Mesothelial cell of epicardium (in vitro differentiated cells): ENCODE measurements at regions not wholly inside any gene's neighbourhood (a gene's known extent, or its start where the extent isn't known, plus 50 kb on each side); places are given as distances from the start of the nearest gene placed in this dataset.
A peak's percentile ranks its signal among the peaks of the same experiment; 100 is the strongest.

Experiments
- DNase-seq, 2 experiments: peaks; one replicate each; pipeline ENCODE4 v3.0.0; 2021; ENCODE audit warnings: low spot score in 2 of 2; ENCODE audit not compliant: unreplicated experiment in 2 of 2
- H3K27ac Mint-ChIP-seq: 2 replicates; pipeline ENCODE4 v1.8.0; 2021; ENCODE audit warnings: mixed read lengths
- H3K27me3 Mint-ChIP-seq: 2 replicates; pipeline ENCODE4 v1.8.0; 2021; ENCODE audit warnings: low read depth, mixed read lengths
- H3K36me3 Mint-ChIP-seq: 2 replicates; pipeline ENCODE4 v1.8.0; 2021; ENCODE audit warnings: mixed read lengths
- H3K4me1 Mint-ChIP-seq: 2 replicates; pipeline ENCODE4 v1.8.0; 2021; ENCODE audit warnings: mixed read lengths
- H3K4me3 Mint-ChIP-seq: 2 replicates; pipeline ENCODE4 v1.8.0; 2021; ENCODE audit warnings: mild to moderate bottlenecking, moderate library complexity, mixed read lengths
- H3K9me3 Mint-ChIP-seq: 2 replicates; pipeline ENCODE4 v1.8.0; 2021; ENCODE audit warnings: mixed read lengths
- TF ChIP-seq, protein P1 (sequence below): fragments of 200-600 bp; sonication (generic); IDR thresholded peaks from one replicate; pipeline ENCODE4 v1.5.0; 2021; ENCODE audit warnings: antibody characterized with exemption; ENCODE audit not compliant: unreplicated experiment

- no peaks in the 10 kb centered on the region for H3K36me3 Mint-ChIP-seq
- no peak overlapping the region for H3K27ac Mint-ChIP-seq
- H3K27me3 Mint-ChIP-seq: no peaks in the 10 kb centered on the region
- TF ChIP-seq, protein P1, sequence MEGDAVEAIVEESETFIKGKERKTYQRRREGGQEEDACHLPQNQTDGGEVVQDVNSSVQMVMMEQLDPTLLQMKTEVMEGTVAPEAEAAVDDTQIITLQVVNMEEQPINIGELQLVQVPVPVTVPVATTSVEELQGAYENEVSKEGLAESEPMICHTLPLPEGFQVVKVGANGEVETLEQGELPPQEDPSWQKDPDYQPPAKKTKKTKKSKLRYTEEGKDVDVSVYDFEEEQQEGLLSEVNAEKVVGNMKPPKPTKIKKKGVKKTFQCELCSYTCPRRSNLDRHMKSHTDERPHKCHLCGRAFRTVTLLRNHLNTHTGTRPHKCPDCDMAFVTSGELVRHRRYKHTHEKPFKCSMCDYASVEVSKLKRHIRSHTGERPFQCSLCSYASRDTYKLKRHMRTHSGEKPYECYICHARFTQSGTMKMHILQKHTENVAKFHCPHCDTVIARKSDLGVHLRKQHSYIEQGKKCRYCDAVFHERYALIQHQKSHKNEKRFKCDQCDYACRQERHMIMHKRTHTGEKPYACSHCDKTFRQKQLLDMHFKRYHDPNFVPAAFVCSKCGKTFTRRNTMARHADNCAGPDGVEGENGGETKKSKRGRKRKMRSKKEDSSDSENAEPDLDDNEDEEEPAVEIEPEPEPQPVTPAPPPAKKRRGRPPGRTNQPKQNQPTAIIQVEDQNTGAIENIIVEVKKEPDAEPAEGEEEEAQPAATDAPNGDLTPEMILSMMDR: no peak
- no peaks in the 10 kb centered on the region for H3K9me3 Mint-ChIP-seq
- no peak for DNase-seq
- H3K4me3 Mint-ChIP-seq: no peak overlapping the region
- H3K4me1 Mint-ChIP-seq: no peaks in the 10 kb centered on the region
Observed at GRCh38 chr1:103348136-103348535, 177.4 kb upstream of the RNPC3 start.

DNA sequence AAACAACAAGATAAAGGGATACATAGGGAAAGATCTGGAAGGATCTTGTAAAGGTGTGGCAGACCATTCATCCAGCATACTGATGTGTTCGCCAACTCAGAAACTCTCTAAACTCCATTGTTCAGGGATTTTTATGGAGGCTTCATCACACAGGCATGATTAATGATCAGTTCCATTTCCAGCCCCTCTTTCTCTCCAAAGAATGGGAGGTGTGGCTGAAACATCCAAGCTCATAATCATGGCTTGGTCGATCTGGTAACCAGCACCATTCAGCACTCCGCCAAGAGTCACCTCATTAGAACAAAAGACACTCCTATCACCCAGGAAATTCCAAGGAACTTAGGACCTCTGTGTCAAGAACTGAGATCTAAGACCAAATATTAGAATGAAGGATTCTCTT lies 180.6 kb upstream of the RNPC3 start:
- no peaks in the 10 kb centered on the region for H3K36me3 Mint-ChIP-seq
- H3K27ac Mint-ChIP-seq: no peak overlapping the region
- no peaks in the 10 kb centered on the region for H3K27me3 Mint-ChIP-seq
- H3K9me3 Mint-ChIP-seq: no peaks in the 10 kb centered on the region
- H3K4me3 Mint-ChIP-seq: no peak overlapping the region
- DNase-seq: no peak
- TF ChIP-seq, protein P1: no peak
- no peaks in the 10 kb centered on the region for H3K4me1 Mint-ChIP-seq

- Mint-ChIP-seq H3K9me3 (no peaks in the 10 kb centered on the region), H3K36me3 (no peaks in the 10 kb centered on the region), H3K27ac (no peak overlapping the region), H3K4me1 (no peaks in the 10 kb centered on the region), H3K4me3 (no peak overlapping the region), H3K27me3 (no peaks in the 10 kb centered on the region)
- no peak for DNase-seq
- TF ChIP-seq, protein P1: no peak
Observed at GRCh38 chr1:103341377-103341880, 184.1 kb upstream of the RNPC3 start.

GRCh38 chr1:103337779-103338178 lies 187.7 kb upstream of the RNPC3 start:
- no peak for DNase-seq
- Mint-ChIP-seq H3K4me3 (no peak overlapping the region), H3K4me1 (peaks cover 11% of the 10 kb centered on the region), H3K36me3 (no peaks in the 10 kb centered on the region), H3K27me3 (no peaks in the 10 kb centered on the region), H3K27ac (no peak overlapping the region), H3K9me3 (no peaks in the 10 kb centered on the region)
- TF ChIP-seq, protein P1: no peak

DNA sequence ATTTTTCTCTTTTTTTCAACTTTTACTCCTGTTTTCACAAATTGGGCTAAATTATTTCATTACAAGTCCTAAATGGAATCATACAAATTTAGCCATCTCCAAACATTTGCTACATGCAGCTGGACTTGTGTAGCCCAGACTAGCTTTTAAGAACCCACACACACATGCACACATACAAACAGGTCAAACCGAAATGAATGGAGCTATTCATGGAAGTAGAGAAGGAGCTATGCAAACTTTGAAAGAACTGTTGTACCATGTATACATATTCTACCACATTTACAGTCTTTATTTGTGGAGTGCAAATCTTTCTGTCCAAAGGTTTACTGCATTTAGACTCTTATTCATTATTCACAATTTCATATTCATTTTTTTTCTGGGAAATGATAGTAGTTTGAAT lies 189.1 kb upstream of the RNPC3 start:
- TF ChIP-seq, protein P1: no peak
- H3K9me3 Mint-ChIP-seq: no peaks in the 10 kb centered on the region
- no peaks in the 10 kb centered on the region for H3K36me3 Mint-ChIP-seq
- no peaks in the 10 kb centered on the region for H3K27me3 Mint-ChIP-seq
- no peak for DNase-seq
- no peak overlapping the region for H3K4me3 Mint-ChIP-seq
- H3K27ac Mint-ChIP-seq: no peak overlapping the region
- peaks cover 11% of the 10 kb centered on the region for H3K4me1 Mint-ChIP-seq

DNA sequence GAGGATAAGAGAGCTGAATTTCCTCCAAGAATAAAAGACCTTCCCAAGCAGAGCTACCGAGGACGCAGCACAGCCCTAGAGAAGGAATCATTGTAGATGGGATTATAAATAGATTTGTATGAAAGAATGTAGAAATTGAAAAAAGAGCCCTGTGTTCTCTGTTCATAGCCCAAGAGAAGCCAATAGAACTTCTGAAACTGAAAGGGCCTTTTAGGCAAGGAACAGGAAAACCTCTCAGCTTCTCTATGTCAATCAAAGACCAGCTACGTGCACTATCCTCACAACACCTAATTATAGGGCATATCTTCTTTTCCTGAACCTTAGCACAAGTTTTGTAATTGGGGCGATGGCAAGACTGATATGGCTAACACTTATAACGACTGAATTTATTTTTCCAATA lies 192.4 kb upstream of the RNPC3 start:
- Mint-ChIP-seq H3K4me3 (no peak overlapping the region), H3K27me3 (no peaks in the 10 kb centered on the region), H3K9me3 (no peaks in the 10 kb centered on the region), H3K4me1 (peaks cover 11% of the 10 kb centered on the region), H3K36me3 (no peaks in the 10 kb centered on the region), H3K27ac (peak overlapping the region; percentile 85)
- no peak for DNase-seq
- TF ChIP-seq, protein P1: no peak
